GM23248 (cell line): ENCODE measurements at regions not wholly inside any gene's neighbourhood (a gene's known extent, or its start where the extent isn't known, plus 50 kb on each side); places are given as distances from the start of the nearest gene placed in this dataset.

Experiments
- EZH2 ChIP-seq: fragments of 200-600 bp; sonication (generic); IDR thresholded peaks from 2 replicates; pipeline ENCODE4 v1.6.1; 2018; ENCODE audit warnings: antibody characterized with exemption, mild to moderate bottlenecking; ENCODE audit not compliant: insufficient read depth, poor library complexity, severe bottlenecking
- EZH2phosphoT487 ChIP-seq: fragments of 200-600 bp; sonication (generic); IDR thresholded peaks from 2 replicates; pipeline ENCODE4 v1.6.1; 2018; ENCODE audit warnings: antibody characterized with exemption, moderate library complexity, mild to moderate bottlenecking, low read depth; ENCODE audit not compliant: insufficient read depth

- TF ChIP-seq EZH2phosphoT487: no peak
- no peak for TF ChIP-seq EZH2
These were observed 170.8 kb upstream of the LINGO1 start for GRCh38 chr15:77803487-77803886.
